CD4-positive, alpha-beta T cell treated with Interleukin-2 at 100 ng/mL for 4 hours (primary cell): ENCODE measurements at regions not wholly inside any gene's neighbourhood (a gene's known extent, or its start where the extent isn't known, plus 50 kb on each side); places are given as distances from the start of the nearest gene placed in this dataset.
A peak's percentile ranks its signal among the peaks of the same experiment; 100 is the strongest.

Source experiments
- DNase-seq: peaks from one replicate; pipeline ENCODE4 v3.0.0-alpha.2; 2020; ENCODE audit warnings: low spot score

DNA sequence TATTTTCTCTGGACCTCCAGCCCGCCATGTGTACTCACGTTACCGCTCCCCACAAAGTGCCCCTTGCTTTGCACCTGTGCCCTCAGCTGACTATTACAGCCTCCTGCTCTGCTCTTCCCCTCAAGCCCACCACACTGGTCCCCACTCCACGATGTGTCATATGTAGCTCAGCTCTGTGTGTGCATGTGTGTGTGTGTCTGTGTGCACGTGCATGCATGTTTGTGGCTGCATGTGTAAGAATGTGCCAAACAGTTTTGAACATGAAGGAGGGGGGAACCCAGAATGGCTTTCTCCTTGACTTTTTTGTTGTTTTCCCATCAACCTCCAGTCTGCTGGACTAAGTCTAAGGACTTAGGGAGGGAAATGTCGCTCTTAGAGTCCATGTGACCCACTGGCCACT lies 54.8 kb upstream of the BTRC start:
- no peak for DNase-seq

DNA sequence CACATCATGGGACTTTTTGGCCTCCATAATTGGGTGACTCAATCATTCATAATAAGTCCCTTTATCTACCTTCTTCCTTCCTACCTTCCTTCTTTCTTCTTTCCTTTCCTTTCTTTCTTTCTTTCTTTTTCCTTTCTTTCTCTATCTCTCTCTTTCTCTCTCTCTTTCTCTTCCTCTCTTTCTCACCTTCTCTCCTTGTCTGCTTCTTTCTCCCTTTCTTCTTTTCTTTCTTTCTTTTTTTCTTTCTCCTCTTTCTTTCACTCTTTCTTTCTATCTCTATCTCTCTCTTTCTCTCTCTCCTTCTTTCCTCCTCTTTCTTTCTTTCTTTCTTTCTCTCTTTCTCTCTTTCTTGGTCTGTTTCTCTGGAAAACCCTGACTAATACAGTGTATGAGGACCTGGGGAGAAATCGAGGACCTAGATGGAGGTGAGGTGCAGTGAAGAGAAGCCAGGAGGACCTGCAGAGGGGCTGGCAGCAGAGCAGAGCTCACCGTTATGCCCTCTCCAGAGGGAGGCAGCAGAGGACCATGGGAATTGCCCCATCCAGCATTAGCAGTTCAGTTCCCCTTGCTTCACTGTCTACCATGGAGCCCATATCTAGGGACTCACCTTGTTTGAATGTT lies 52.7 kb upstream of the BTRC start:
- DNase-seq = peak; percentile 13

DNA sequence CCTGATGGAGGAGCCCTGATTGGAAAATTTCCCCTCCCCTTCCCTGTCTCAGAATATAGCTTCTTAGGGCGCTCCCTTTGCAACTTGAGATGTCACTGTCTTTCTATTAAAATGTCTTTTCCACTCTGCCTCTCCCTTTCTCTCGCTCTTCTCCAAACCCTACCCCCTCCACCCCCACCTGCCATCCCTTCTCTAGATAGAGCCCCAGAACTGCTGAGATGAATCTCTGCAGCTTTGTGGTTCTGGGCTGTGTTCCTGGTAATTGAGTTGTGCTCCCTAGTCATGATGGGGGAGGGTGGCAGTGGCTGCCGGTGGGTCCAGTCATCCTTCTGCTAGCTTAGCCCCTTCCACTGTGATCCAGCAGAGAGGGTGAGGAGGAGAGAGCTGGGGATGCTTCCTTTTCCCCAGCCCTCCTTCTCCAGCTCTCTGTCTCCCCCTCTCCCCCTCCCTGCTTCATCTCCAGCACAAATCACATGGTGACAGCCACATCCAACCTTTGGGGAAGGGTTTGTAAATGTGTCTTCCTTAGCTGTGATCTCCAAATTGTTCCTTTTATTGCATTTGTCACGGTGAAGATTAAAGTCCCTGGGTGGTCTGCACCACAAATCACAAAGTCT lies 50.8 kb upstream of the BTRC start:
- no peak for DNase-seq
